ENCODE measurements at regions not wholly inside any gene's neighbourhood (a gene's known extent, or its start where the extent isn't known, plus 50 kb on each side); places are given as distances from the start of the nearest gene placed in this dataset.

DNA sequence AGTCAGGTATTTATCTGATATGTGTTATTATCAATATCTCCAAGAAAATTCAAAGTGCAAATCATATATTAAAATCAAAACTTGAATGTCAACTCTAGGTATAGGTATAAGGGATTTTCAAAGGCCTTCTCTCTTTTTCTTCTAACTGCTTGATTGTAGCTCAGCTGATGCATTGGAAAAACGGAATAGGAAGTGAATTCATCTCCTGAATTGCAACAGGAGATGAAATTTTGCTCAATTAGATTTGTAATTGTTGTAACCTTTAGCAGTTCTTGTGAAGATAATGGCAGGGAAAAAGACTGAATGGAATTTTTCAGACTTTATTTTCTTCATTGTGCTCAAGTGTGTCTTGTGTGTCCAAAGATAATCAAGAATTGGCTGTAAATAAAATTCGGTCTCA lies 190.2 kb upstream of the KCNJ16 start:
- no peak overlapping the region for H3K4me3 ChIP-seq
- no peak overlapping the region for H3K9ac ChIP-seq (ENCODE audit: insufficient read length)
- H3K36me3 ChIP-seq (ENCODE audit: insufficient read depth, low read length), result no peaks in the 10 kb centered on the region
- no peaks in the 10 kb centered on the region for H3K9me3 ChIP-seq (ENCODE audit: low read depth, low read length)
- TF ChIP-seq EZH2 (IDR thresholded peaks at IDR 0.05) (no peak), FOXP2 (optimal IDR thresholded peaks at IDR 0.05; ENCODE audit: control extremely low read depth, extremely low read length, insufficient read depth) (no peak), POLR2AphosphoS5 (IDR thresholded peaks at IDR 0.05; ENCODE audit: borderline replicate concordance, low read depth, low read length) (no peak)
- H3K27ac ChIP-seq, result no peak overlapping the region
- no peak for DNase-seq (ENCODE audit: low read depth, low spot score)

- H3K9ac ChIP-seq (ENCODE audit: insufficient read length), result no peak overlapping the region
- no peak overlapping the region for H3K27ac ChIP-seq
- H3K4me3 ChIP-seq, result no peak overlapping the region
- H3K36me3 ChIP-seq (ENCODE audit: insufficient read depth, low read length), result no peaks in the 10 kb centered on the region
- DNase-seq (ENCODE audit: low read depth, low spot score), result no peak
- H3K9me3 ChIP-seq (ENCODE audit: low read depth, low read length), result no peaks in the 10 kb centered on the region
- TF ChIP-seq POLR2AphosphoS5 (IDR thresholded peaks at IDR 0.05; ENCODE audit: borderline replicate concordance, low read depth, low read length) (no peak), FOXP2 (optimal IDR thresholded peaks at IDR 0.05; ENCODE audit: control extremely low read depth, extremely low read length, insufficient read depth) (no peak), EZH2 (IDR thresholded peaks at IDR 0.05) (no peak)
These were observed 176.4 kb upstream of the KCNJ16 start for GRCh38 chr17:69898601-69899000.

- Histone ChIP-seq H3K27ac (no peak overlapping the region), H3K4me3 (no peak overlapping the region), H3K9me3 (ENCODE audit: low read depth, low read length) (no peaks in the 10 kb centered on the region), H3K36me3 (ENCODE audit: insufficient read depth, low read length) (no peaks in the 10 kb centered on the region), H3K9ac (ENCODE audit: insufficient read length) (no peak overlapping the region)
- TF ChIP-seq EZH2 (IDR thresholded peaks at IDR 0.05), result no peak
- TF ChIP-seq POLR2AphosphoS5 (IDR thresholded peaks at IDR 0.05; ENCODE audit: borderline replicate concordance, low read depth, low read length), result no peak
- DNase-seq (ENCODE audit: low read depth, low spot score), result no peak
These were observed 174.9 kb upstream of the KCNJ16 start for GRCh38 chr17:69900101-69900500.

- H3K36me3 ChIP-seq (ENCODE audit: insufficient read depth, low read length), result no peaks in the 10 kb centered on the region
- no peak overlapping the region for H3K4me3 ChIP-seq
- DNase-seq (ENCODE audit: low read depth, low spot score), result no peak
- H3K9me3 ChIP-seq (ENCODE audit: low read depth, low read length), result no peaks in the 10 kb centered on the region
- no peak overlapping the region for H3K27ac ChIP-seq
- no peak overlapping the region for H3K9ac ChIP-seq (ENCODE audit: insufficient read length)
- no peak for TF ChIP-seq EZH2 (IDR thresholded peaks at IDR 0.05)
- TF ChIP-seq POLR2AphosphoS5 (IDR thresholded peaks at IDR 0.05; ENCODE audit: borderline replicate concordance, low read depth, low read length), result no peak
- no peak for TF ChIP-seq FOXP2 (optimal IDR thresholded peaks at IDR 0.05; ENCODE audit: control extremely low read depth, extremely low read length, insufficient read depth)
These were observed 174.2 kb upstream of the KCNJ16 start for GRCh38 chr17:69900829-69901228.

GRCh38 chr17:69906306-69906705 lies 168.7 kb upstream of the KCNJ16 start:
- H3K9ac ChIP-seq (ENCODE audit: insufficient read length), result no peak overlapping the region
- no peak for DNase-seq (ENCODE audit: low read depth, low spot score)
- no peak for TF ChIP-seq EZH2 (IDR thresholded peaks at IDR 0.05)
- no peak for TF ChIP-seq FOXP2 (optimal IDR thresholded peaks at IDR 0.05; ENCODE audit: control extremely low read depth, extremely low read length, insufficient read depth)
- TF ChIP-seq POLR2AphosphoS5 (IDR thresholded peaks at IDR 0.05; ENCODE audit: borderline replicate concordance, low read depth, low read length), result no peak

DNA sequence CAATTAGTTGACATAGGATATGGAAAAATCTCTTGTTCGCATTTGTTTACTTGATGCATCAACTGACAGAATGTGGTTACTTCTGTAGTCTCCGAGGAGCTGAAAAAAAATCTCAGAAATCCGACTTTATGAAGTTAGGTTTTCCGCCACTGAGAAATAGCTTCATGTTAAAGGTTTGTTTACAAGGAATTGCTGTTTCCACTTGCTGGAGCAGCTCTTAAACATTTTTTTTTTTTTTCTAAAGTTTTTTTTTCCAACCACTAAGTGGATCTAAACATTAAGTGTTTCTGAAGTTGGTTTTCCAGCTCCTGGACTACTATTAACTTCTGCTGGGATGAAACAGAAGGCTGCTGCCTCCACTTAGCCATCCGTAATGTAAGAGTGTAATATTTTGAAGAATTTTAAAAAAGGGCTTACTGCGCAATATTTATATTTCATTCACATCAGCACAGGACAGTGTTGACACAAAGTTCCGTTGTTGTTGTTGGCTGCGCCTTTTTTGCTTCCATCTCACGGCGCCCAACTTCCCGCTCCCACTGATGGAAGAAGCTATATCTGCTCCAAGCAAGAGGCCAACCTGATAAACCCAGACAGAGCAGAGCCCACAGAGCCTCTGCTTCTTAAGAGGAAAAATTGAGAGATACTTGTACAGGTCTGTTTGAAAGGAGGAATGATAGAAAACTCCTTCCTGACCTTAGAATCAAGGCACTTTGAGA lies 167.7 kb upstream of the KCNJ16 start:
- no peaks in the 10 kb centered on the region for H3K9me3 ChIP-seq (ENCODE audit: low read depth, low read length)
- no peaks in the 10 kb centered on the region for H3K36me3 ChIP-seq (ENCODE audit: insufficient read depth, low read length)
- no peak overlapping the region for H3K27ac ChIP-seq
- no peak for DNase-seq (ENCODE audit: low read depth, low spot score)
- no peak overlapping the region for H3K9ac ChIP-seq (ENCODE audit: insufficient read length)
- H3K4me3 ChIP-seq, result no peak overlapping the region
- TF ChIP-seq FOXP2 (optimal IDR thresholded peaks at IDR 0.05; ENCODE audit: control extremely low read depth, extremely low read length, insufficient read depth) (no peak), EZH2 (IDR thresholded peaks at IDR 0.05) (no peak), POLR2AphosphoS5 (IDR thresholded peaks at IDR 0.05; ENCODE audit: borderline replicate concordance, low read depth, low read length) (no peak)

More at GRCh38 chr17:69906306-69906705, 168.7 kb upstream of the KCNJ16 start:
- no peaks in the 10 kb centered on the region for H3K9me3 ChIP-seq (ENCODE audit: low read depth, low read length)
- H3K4me3 ChIP-seq, result no peak overlapping the region
- H3K36me3 ChIP-seq (ENCODE audit: insufficient read depth, low read length), result no peaks in the 10 kb centered on the region
- no peak overlapping the region for H3K27ac ChIP-seq

GRCh38 chr17:69908626-69909368 lies 166.2 kb upstream of the KCNJ16 start:
- Histone ChIP-seq H3K36me3 (ENCODE audit: insufficient read depth, low read length) (no peaks in the 10 kb centered on the region), H3K9ac (ENCODE audit: insufficient read length) (no peak overlapping the region), H3K9me3 (ENCODE audit: low read depth, low read length) (no peaks in the 10 kb centered on the region), H3K27ac (no peak overlapping the region), H3K4me3 (no peak overlapping the region)
- TF ChIP-seq FOXP2 (optimal IDR thresholded peaks at IDR 0.05; ENCODE audit: control extremely low read depth, extremely low read length, insufficient read depth) (no peak), EZH2 (IDR thresholded peaks at IDR 0.05) (no peak), POLR2AphosphoS5 (IDR thresholded peaks at IDR 0.05; ENCODE audit: borderline replicate concordance, low read depth, low read length) (no peak)
- no peak for DNase-seq (ENCODE audit: low read depth, low spot score)

- TF ChIP-seq FOXP2 (optimal IDR thresholded peaks at IDR 0.05; ENCODE audit: control extremely low read depth, extremely low read length, insufficient read depth) (no peak), EZH2 (IDR thresholded peaks at IDR 0.05) (no peak), POLR2AphosphoS5 (IDR thresholded peaks at IDR 0.05; ENCODE audit: borderline replicate concordance, low read depth, low read length) (no peak)
- H3K4me3 ChIP-seq, result no peak overlapping the region
- DNase-seq (ENCODE audit: low read depth, low spot score), result no peak
- H3K27ac ChIP-seq, result no peak overlapping the region
- no peak overlapping the region for H3K9ac ChIP-seq (ENCODE audit: insufficient read length)
- H3K9me3 ChIP-seq (ENCODE audit: low read depth, low read length), result no peaks in the 10 kb centered on the region
- H3K36me3 ChIP-seq (ENCODE audit: insufficient read depth, low read length), result no peaks in the 10 kb centered on the region
These were observed 165.6 kb upstream of the KCNJ16 start for GRCh38 chr17:69909389-69909788.
